DOHH2 (cell line): ENCODE measurements at regions not wholly inside any gene's neighbourhood (a gene's known extent, or its start where the extent isn't known, plus 50 kb on each side); places are given as distances from the start of the nearest gene placed in this dataset.

Experiments
- H3F3A ChIP-seq: fragments of 200-600 bp; sonication (generic), shearing (Covaris generic); 2 replicates; pipeline ENCODE4 v1.6.0; 2016; ENCODE audit warnings: antibody characterized with exemption, mild to moderate bottlenecking; ENCODE audit not compliant: control insufficient read depth, insufficient read depth
- H3K27ac ChIP-seq: fragments of 200-600 bp; sonication (generic); 2 replicates; pipeline ENCODE4 v1.5.1; 2014; ENCODE audit warnings: low read depth, mild to moderate bottlenecking, low read length, moderate library complexity
- H3K27me3 ChIP-seq: fragments of 200-600 bp; sonication (generic); 2 replicates; pipeline ENCODE4 v1.6.1; 2014; ENCODE audit warnings: mild to moderate bottlenecking, low read length, mixed read lengths; ENCODE audit not compliant: control insufficient read depth
- H3K36me3 ChIP-seq: fragments of 200-600 bp; sonication (generic); 2 replicates; pipeline ENCODE4 v1.6.1; 2014; ENCODE audit warnings: mild to moderate bottlenecking, low read length, moderate library complexity, mixed read lengths; ENCODE audit not compliant: control insufficient read depth
- H3K4me1 ChIP-seq: fragments of 200-600 bp; sonication (generic); 2 replicates; pipeline ENCODE4 v1.6.1; 2014; ENCODE audit warnings: mild to moderate bottlenecking, low read length, mixed read lengths; ENCODE audit not compliant: control insufficient read depth
- H3K4me2 ChIP-seq: fragments of 200-600 bp; sonication (generic); 2 replicates; pipeline ENCODE4 v1.6.0; 2014; ENCODE audit warnings: mild to moderate bottlenecking, low read length, moderate library complexity
- H3K4me3 ChIP-seq: fragments of 200-600 bp; sonication (generic); 2 replicates; pipeline ENCODE4 v1.5.1; 2014; ENCODE audit warnings: mild to moderate bottlenecking, low read length, mixed read lengths
- H3K79me2 ChIP-seq: fragments of 200-600 bp; sonication (generic); 2 replicates; pipeline ENCODE4 v1.6.1; 2014; ENCODE audit warnings: mild to moderate bottlenecking, low read length, mixed read lengths; ENCODE audit not compliant: control insufficient read depth
- H3K9me2 ChIP-seq: fragments of 200-600 bp; sonication (generic); replicated peaks from 2 replicates; pipeline ENCODE4 v1.6.1; 2014; ENCODE audit warnings: mild to moderate bottlenecking, low read length, mixed read lengths; ENCODE audit not compliant: control insufficient read depth
- H3K9me3 ChIP-seq: fragments of 200-600 bp; sonication (generic); 2 replicates; pipeline ENCODE4 v1.6.1; 2014; ENCODE audit warnings: antibody characterized with exemption, low read length, mixed read lengths; ENCODE audit not compliant: control insufficient read depth, insufficient read depth
- H4K20me1 ChIP-seq: fragments of 200-600 bp; sonication (generic); 2 replicates; pipeline ENCODE4 v1.6.0; 2014; ENCODE audit warnings: low read depth, mild to moderate bottlenecking, antibody characterized with exemption, low read length, moderate library complexity; ENCODE audit not compliant: control insufficient read depth, insufficient read depth
- EZH2phosphoT487 ChIP-seq: fragments of 200-600 bp; sonication (generic); IDR thresholded peaks from 2 replicates; pipeline ENCODE4 v1.6.1; 2017; ENCODE audit warnings: borderline replicate concordance, mild to moderate bottlenecking, antibody characterized with exemption, low read length, moderate library complexity, mixed read lengths
- TF ChIP-seq, protein P1 (sequence below): fragments of 200-600 bp; sonication (generic); IDR thresholded peaks from one replicate; pipeline ENCODE4 v1.5.1; 2014; ENCODE audit warnings: antibody characterized with exemption, mild to moderate bottlenecking, low read depth, low read length; ENCODE audit not compliant: poor library complexity, severe bottlenecking

DNA sequence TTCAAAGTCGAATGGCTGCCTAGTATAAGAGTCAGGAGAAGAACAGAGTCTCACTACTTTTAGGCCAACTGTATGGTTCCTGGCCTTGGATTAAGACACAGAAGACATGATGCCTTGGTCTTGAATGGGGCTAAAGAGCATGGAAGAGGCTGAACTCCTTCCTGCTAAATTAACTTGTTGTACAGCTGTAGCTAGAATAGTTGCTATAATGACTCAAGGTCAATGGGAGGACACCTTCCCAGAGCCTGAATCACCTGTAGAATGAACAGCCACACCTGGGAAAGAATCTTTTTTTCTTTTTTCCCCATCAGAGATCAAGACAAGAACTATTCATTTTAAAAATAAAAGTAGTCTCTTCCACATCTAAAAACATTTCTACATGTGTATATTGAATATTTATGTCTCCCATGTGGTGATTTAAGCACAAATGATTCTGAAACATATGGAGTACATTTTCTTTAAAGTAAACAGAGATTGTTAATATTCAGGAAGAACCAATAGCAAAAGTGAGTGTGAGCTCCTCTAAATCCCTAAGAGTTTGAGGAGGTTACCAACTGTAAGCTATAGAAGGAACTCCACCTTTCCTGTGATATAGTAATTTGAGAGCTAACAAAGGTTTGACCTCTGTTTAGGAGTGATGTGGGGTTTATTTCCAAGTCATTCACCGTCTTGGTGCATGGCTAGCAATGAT lies 191.3 kb downstream of the TGFB2 start:
- no peaks in the 10 kb centered on the region for H3K36me3 ChIP-seq
- no peaks in the 10 kb centered on the region for H3K79me2 ChIP-seq
- no peak overlapping the region for H3K4me2 ChIP-seq
- no peaks in the 10 kb centered on the region for H3K27me3 ChIP-seq
- H3K9me3 ChIP-seq, result no peaks in the 10 kb centered on the region
- no peaks in the 10 kb centered on the region for H3K9me2 ChIP-seq
- TF ChIP-seq, protein P1, sequence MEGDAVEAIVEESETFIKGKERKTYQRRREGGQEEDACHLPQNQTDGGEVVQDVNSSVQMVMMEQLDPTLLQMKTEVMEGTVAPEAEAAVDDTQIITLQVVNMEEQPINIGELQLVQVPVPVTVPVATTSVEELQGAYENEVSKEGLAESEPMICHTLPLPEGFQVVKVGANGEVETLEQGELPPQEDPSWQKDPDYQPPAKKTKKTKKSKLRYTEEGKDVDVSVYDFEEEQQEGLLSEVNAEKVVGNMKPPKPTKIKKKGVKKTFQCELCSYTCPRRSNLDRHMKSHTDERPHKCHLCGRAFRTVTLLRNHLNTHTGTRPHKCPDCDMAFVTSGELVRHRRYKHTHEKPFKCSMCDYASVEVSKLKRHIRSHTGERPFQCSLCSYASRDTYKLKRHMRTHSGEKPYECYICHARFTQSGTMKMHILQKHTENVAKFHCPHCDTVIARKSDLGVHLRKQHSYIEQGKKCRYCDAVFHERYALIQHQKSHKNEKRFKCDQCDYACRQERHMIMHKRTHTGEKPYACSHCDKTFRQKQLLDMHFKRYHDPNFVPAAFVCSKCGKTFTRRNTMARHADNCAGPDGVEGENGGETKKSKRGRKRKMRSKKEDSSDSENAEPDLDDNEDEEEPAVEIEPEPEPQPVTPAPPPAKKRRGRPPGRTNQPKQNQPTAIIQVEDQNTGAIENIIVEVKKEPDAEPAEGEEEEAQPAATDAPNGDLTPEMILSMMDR, result no peak
- no peak for TF ChIP-seq EZH2phosphoT487
- no peaks in the 10 kb centered on the region for H3F3A ChIP-seq
- no peak overlapping the region for H3K27ac ChIP-seq
- no peak overlapping the region for H3K4me3 ChIP-seq
- H4K20me1 ChIP-seq, result no peaks in the 10 kb centered on the region
- H3K4me1 ChIP-seq, result no peaks in the 10 kb centered on the region

DNA sequence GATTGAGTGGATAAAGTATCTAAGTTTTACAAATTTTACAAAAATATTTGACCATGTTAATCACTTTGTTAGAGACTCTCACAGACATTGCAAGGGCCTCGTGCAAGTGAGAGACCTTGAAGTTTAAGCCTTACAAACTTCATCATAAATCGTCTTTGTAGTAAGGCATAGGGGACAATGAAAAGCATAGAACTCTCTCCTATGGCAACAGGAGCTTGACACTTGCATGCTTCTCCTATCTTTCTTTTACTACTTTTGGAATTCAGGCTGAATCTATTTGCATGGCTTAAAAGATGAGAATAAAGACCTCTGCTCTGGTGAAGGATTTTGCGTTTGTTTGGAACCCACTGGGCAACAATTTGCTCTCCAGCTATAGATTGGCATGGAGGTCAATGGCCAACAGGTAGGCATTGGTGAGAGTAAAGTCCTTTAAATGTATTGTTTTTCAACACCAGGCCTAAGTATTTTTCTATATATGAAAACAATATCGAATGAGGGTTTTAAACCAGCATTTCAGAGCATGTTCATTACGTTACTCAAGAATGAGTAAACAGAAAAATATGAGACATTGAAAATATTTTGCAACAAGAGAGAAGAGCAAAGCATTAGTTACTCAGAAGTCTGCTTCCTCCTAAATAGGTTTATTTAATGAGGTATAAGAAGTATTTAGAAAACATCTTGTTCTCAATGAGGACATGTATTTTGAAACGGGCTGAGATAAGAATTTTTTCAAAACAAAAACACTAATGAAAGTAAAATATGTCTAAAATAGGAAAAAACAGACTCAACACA lies 192.2 kb downstream of the TGFB2 start:
- H3K9me2 ChIP-seq, result no peaks in the 10 kb centered on the region
- no peaks in the 10 kb centered on the region for H3K79me2 ChIP-seq
- no peaks in the 10 kb centered on the region for H3F3A ChIP-seq
- no peaks in the 10 kb centered on the region for H3K36me3 ChIP-seq
- H3K4me3 ChIP-seq, result no peak overlapping the region
- no peaks in the 10 kb centered on the region for H3K27me3 ChIP-seq
- H3K4me1 ChIP-seq, result no peaks in the 10 kb centered on the region
- no peaks in the 10 kb centered on the region for H3K9me3 ChIP-seq
- H4K20me1 ChIP-seq, result no peaks in the 10 kb centered on the region
- H3K4me2 ChIP-seq, result no peak overlapping the region
- H3K27ac ChIP-seq, result no peak overlapping the region
- TF ChIP-seq, protein P1, result no peak
- TF ChIP-seq EZH2phosphoT487, result no peak

DNA sequence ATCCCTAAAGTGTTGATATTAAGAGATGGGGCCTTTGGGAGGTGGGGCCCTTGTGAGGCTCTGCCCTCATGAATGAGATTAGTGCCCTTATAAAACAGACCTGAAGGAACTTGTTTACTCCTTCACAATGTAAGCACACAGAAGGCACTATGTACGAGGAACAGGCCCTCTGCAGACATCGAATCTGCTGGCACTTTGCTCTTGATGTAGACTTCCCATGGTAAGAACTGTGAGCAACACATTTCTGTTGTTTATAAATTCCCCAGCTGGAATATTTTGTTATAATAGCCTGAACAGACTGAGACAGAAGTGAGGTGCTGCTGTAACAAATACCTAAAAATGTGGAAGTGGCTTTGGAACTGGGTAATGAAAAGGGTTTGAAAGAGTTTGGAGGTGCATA lies 193.2 kb downstream of the TGFB2 start:
- Histone ChIP-seq H3K79me2 (no peaks in the 10 kb centered on the region), H3K4me2 (no peak overlapping the region), H3K9me3 (no peaks in the 10 kb centered on the region), H3K9me2 (no peaks in the 10 kb centered on the region), H3K27me3 (no peaks in the 10 kb centered on the region), H4K20me1 (no peaks in the 10 kb centered on the region), H3F3A (no peaks in the 10 kb centered on the region), H3K27ac (no peak overlapping the region), H3K4me3 (no peak overlapping the region), H3K4me1 (no peaks in the 10 kb centered on the region), H3K36me3 (no peaks in the 10 kb centered on the region)
- no peak for TF ChIP-seq EZH2phosphoT487
- TF ChIP-seq, protein P1, result no peak
